ENCODE measurements at regions not wholly inside any gene's neighbourhood (a gene's known extent, or its start where the extent isn't known, plus 50 kb on each side); places are given as distances from the start of the nearest gene placed in this dataset.

GRCh38 chr1:228985661-228986060 lies 250.4 kb downstream of the RHOU start:
- TF ChIP-seq CTCF (IDR thresholded peaks at IDR 0.05; ENCODE audit: control insufficient read depth, extremely low read depth, insufficient read depth): no peak
- DNase-seq (ENCODE audit: low read depth): no peak
- H3K4me3 ChIP-seq (ENCODE audit: low read depth, low read length): no peak overlapping the region

GRCh38 chr1:228986093-228986904 lies 251.0 kb downstream of the RHOU start:
- DNase-seq (ENCODE audit: low read depth): peak; percentile 49
- no peak overlapping the region for H3K4me3 ChIP-seq (ENCODE audit: low read depth, low read length)

GRCh38 chr1:228987286-228987685 lies 252.0 kb downstream of the RHOU start:
- H3K4me3 ChIP-seq (ENCODE audit: low read depth, low read length): no peak overlapping the region
- TF ChIP-seq CTCF (IDR thresholded peaks at IDR 0.05; ENCODE audit: control insufficient read depth, extremely low read depth, insufficient read depth): no peak
- DNase-seq (ENCODE audit: low read depth): no peak

More at GRCh38 chr1:228986093-228986904, 251.0 kb downstream of the RHOU start:
- TF ChIP-seq CTCF (IDR thresholded peaks at IDR 0.05; ENCODE audit: control insufficient read depth, extremely low read depth, insufficient read depth): no peak

- H3K4me3 ChIP-seq (ENCODE audit: low read depth, low read length): no peak overlapping the region
- no peak for DNase-seq (ENCODE audit: low read depth)
- TF ChIP-seq CTCF (IDR thresholded peaks at IDR 0.05; ENCODE audit: control insufficient read depth, extremely low read depth, insufficient read depth): no peak
These were observed 252.6 kb downstream of the RHOU start for GRCh38 chr1:228987736-228988506.

- no peak for TF ChIP-seq CTCF (IDR thresholded peaks at IDR 0.05; ENCODE audit: control insufficient read depth, extremely low read depth, insufficient read depth)
- no peak for DNase-seq (ENCODE audit: low read depth)
- no peak overlapping the region for H3K4me3 ChIP-seq (ENCODE audit: low read depth, low read length)
These were observed 253.4 kb downstream of the RHOU start for GRCh38 chr1:228988664-228989063.

GRCh38 chr1:228989176-228989575 lies 253.9 kb downstream of the RHOU start:
- DNase-seq (ENCODE audit: low read depth): no peak
- no peak overlapping the region for H3K4me3 ChIP-seq (ENCODE audit: low read depth, low read length)
- TF ChIP-seq CTCF (IDR thresholded peaks at IDR 0.05; ENCODE audit: control insufficient read depth, extremely low read depth, insufficient read depth): no peak
